Smooth muscle cell (in vitro differentiated cells): ENCODE measurements at regions not wholly inside any gene's neighbourhood (a gene's known extent, or its start where the extent isn't known, plus 50 kb on each side); places are given as distances from the start of the nearest gene placed in this dataset.
"Not testable (repeated sequence)": the region's sequence is repeated elsewhere in the genome, so short reads cannot be mapped to it uniquely, and the experiment has no call there.

Experiments
- DNase-seq: peaks from one replicate; lab custom pipeline; 2025; ENCODE audit not compliant: unreplicated experiment; lab: John Stamatoyannopoulos, UW
- H2AFZ ChIP-seq: fragments of 200-600 bp; sonication (generic); 2 replicates; pipeline ENCODE4 v1.6.0; 2016; ENCODE audit warnings: antibody characterized with exemption, low read depth, mild to moderate bottlenecking
- H3F3A ChIP-seq: fragments of 200-600 bp; sonication (generic); 2 replicates; pipeline ENCODE4 v1.6.0; 2017; ENCODE audit warnings: antibody characterized with exemption, low read depth
- H3K27ac ChIP-seq: fragments of 200-600 bp; sonication (generic); 2 replicates; pipeline ENCODE4 v1.5.1; 2016; ENCODE audit warnings: low read depth, mild to moderate bottlenecking
- H3K27me3 ChIP-seq: fragments of 200-600 bp; sonication (generic); 2 replicates; pipeline ENCODE4 v1.6.1; 2016; ENCODE audit warnings: low read depth, mild to moderate bottlenecking
- H3K36me3 ChIP-seq: fragments of 200-600 bp; sonication (generic); 2 replicates; pipeline ENCODE4 v1.5.1; 2016; ENCODE audit warnings: low read depth
- H3K4me1 ChIP-seq: fragments of 200-600 bp; sonication (generic); 2 replicates; pipeline ENCODE4 v1.5.1; 2016; ENCODE audit warnings: low read depth
- H3K4me2 ChIP-seq: fragments of 200-600 bp; sonication (generic); 2 replicates; pipeline ENCODE4 v1.6.0; 2016; ENCODE audit warnings: mild to moderate bottlenecking
- H3K4me3 ChIP-seq: fragments of 200-600 bp; sonication (generic); 2 replicates; pipeline ENCODE4 v1.5.1; 2016; ENCODE audit warnings: mild to moderate bottlenecking
- H3K79me2 ChIP-seq: fragments of 200-600 bp; sonication (generic); 2 replicates; pipeline ENCODE4 v1.6.0; 2016; ENCODE audit warnings: low read depth, mild to moderate bottlenecking
- H3K9ac ChIP-seq: fragments of 200-600 bp; sonication (generic); 2 replicates; pipeline ENCODE4 v1.6.0; 2016; ENCODE audit warnings: low read depth
- H3K9me3 ChIP-seq: fragments of 200-600 bp; sonication (generic); replicated peaks from 2 replicates; pipeline ENCODE4 v1.5.1; 2016; ENCODE audit warnings: low read depth
- H4K20me1 ChIP-seq: fragments of 200-600 bp; sonication (generic); 2 replicates; pipeline ENCODE4 v1.6.0; 2016; ENCODE audit warnings: low read depth
- CTCF ChIP-seq: fragments of 200-600 bp; sonication (generic); IDR thresholded peaks from 2 replicates; pipeline ENCODE4 v1.5.1; 2017; ENCODE audit warnings: borderline replicate concordance, mild to moderate bottlenecking, antibody characterized with exemption; ENCODE audit not compliant: insufficient read depth, poor library complexity, severe bottlenecking
- WGBS: methylation state at CpG from one replicate; pipeline ENCODE4 v1.1.7; 2016; ENCODE audit warnings: low lambda C conversion rate; 5-methylcytosine and 5-hydroxymethylcytosine counted together

- no peak for TF ChIP-seq CTCF
- no peak overlapping the region for H3K4me3 ChIP-seq
- no peak overlapping the region for H3K4me2 ChIP-seq
- 94% methylated on average over 1 of the region's 1 CpG for WGBS
- no peaks in the 10 kb centered on the region for H3K9me3 ChIP-seq
- no peaks in the 10 kb centered on the region for H3K79me2 ChIP-seq
- no peaks in the 10 kb centered on the region for H3F3A ChIP-seq
- H3K27ac ChIP-seq, result no peak overlapping the region
- no peaks in the 10 kb centered on the region for H4K20me1 ChIP-seq
- H3K36me3 ChIP-seq, result no peaks in the 10 kb centered on the region
- H3K27me3 ChIP-seq, result no peaks in the 10 kb centered on the region
- no peak overlapping the region for H3K9ac ChIP-seq
- H2AFZ ChIP-seq, result no peak overlapping the region
- no peaks in the 10 kb centered on the region for H3K4me1 ChIP-seq
- DNase-seq, result no peak
Measured at GRCh38 chr5:109550077-109550476, 139.7 kb upstream of the MAN2A1 start.

- H3K9me3 ChIP-seq, result no peaks in the 10 kb centered on the region
- no peaks in the 10 kb centered on the region for H3K27me3 ChIP-seq
- no peak overlapping the region for H3K4me2 ChIP-seq
- H3F3A ChIP-seq, result no peaks in the 10 kb centered on the region
- H2AFZ ChIP-seq, result no peak overlapping the region
- H3K4me3 ChIP-seq, result no peak overlapping the region
- no peak for DNase-seq
- H3K27ac ChIP-seq, result no peak overlapping the region
- TF ChIP-seq CTCF, result no peak
- no peaks in the 10 kb centered on the region for H3K36me3 ChIP-seq
- H3K4me1 ChIP-seq, result no peaks in the 10 kb centered on the region
- no peaks in the 10 kb centered on the region for H3K79me2 ChIP-seq
- H3K9ac ChIP-seq, result no peak overlapping the region
- no peaks in the 10 kb centered on the region for H4K20me1 ChIP-seq
Measured at GRCh38 chr5:109546461-109546860, 136.7 kb upstream of the PJA2 start.

- WGBS, result 83% methylated on average over 1 of the region's 1 CpG
- H3K4me1 ChIP-seq, H3K27ac ChIP-seq, H3K36me3 ChIP-seq, H3K27me3 ChIP-seq, H3K79me2 ChIP-seq, DNase-seq, H3K9ac ChIP-seq, H3K4me2 ChIP-seq, H4K20me1 ChIP-seq, H2AFZ ChIP-seq, H3K9me3 ChIP-seq, H3K4me3 ChIP-seq, H3F3A ChIP-seq: not testable (repeated sequence)
Measured at GRCh38 chr5:109544873-109545272, 135.1 kb upstream of the PJA2 start.

GRCh38 chr5:109538692-109539091, 128.9 kb upstream of the PJA2 start:
- not testable (repeated sequence) for H3K27me3 ChIP-seq, H3K36me3 ChIP-seq, H2AFZ ChIP-seq, H3K9ac ChIP-seq, H3K4me2 ChIP-seq, H3K9me3 ChIP-seq, H3K4me3 ChIP-seq, H3K4me1 ChIP-seq, H4K20me1 ChIP-seq, H3K79me2 ChIP-seq, DNase-seq, H3K27ac ChIP-seq, H3F3A ChIP-seq
- WGBS, result 93% methylated on average over 1 of the region's 1 CpG

- H3K36me3 ChIP-seq, H3K9ac ChIP-seq, H3F3A ChIP-seq, H2AFZ ChIP-seq, H4K20me1 ChIP-seq, H3K27ac ChIP-seq, H3K79me2 ChIP-seq, H3K9me3 ChIP-seq, H3K27me3 ChIP-seq, DNase-seq, H3K4me1 ChIP-seq, H3K4me3 ChIP-seq, H3K4me2 ChIP-seq: not testable (repeated sequence)
- WGBS, result 95% methylated on average over 3 of the region's 4 CpGs
Measured at GRCh38 chr5:109535090-109535489, 125.3 kb upstream of the PJA2 start.
